ENCODE measurements at regions not wholly inside any gene's neighbourhood (a gene's known extent, or its start where the extent isn't known, plus 50 kb on each side); places are given as distances from the start of the nearest gene placed in this dataset.

DNA sequence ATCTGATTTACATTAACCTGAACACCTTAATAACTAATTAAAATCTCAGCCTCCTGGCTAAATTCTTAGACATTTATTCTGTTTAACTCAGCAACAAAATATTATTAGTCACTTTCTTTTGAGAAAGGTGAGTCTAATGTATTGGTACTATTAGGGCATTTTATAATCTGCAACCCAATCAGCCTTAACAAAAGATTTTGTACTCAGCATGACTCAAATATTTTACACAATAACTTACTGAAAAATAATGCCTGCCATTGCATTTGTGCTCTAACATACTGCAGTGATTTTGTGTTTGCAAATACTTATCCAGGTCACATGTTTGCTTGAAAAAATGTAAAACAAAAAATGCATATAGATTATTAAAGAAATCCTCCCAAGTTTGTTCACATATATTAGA, 1129.9 kb downstream of the TAF11L14 start:
- Mint-ChIP-seq H3K4me1 (ENCODE audit: low read depth, unreplicated experiment) (no peaks in the 10 kb centered on the region), H3K27ac (ENCODE audit: unreplicated experiment) (no peak overlapping the region), H3K27me3 (ENCODE audit: insufficient read depth, unreplicated experiment) (peaks cover 5% of the 10 kb centered on the region), H3K36me3 (ENCODE audit: insufficient read depth, unreplicated experiment) (no peaks in the 10 kb centered on the region), H3K9me3 (ENCODE audit: unreplicated experiment) (no peaks in the 10 kb centered on the region), H3K4me3 (ENCODE audit: unreplicated experiment) (no peak overlapping the region)
- intact Hi-C loops (cut with micrococcal nuclease; ENCODE audit: unreplicated experiment): no loop called here
- BruUV-seq (replicated peaks): no TSS peak
- Histone ChIP-seq H3K9me3 (no peaks in the 10 kb centered on the region), H3K36me3 (ENCODE audit: control insufficient read depth, insufficient read depth, low read length) (no peaks in the 10 kb centered on the region), H3K4me1 (no peaks in the 10 kb centered on the region), H3K4me3 (ENCODE audit: low read depth, low read length) (no peak overlapping the region), H3K27me3 (replicated peaks; ENCODE audit: control insufficient read depth, insufficient read depth, low read length) (no peaks in the 10 kb centered on the region)
- ChIA-PET POLR2A (no interaction called here), CTCF (no interaction called here)
- TF ChIP-seq, protein P1, sequence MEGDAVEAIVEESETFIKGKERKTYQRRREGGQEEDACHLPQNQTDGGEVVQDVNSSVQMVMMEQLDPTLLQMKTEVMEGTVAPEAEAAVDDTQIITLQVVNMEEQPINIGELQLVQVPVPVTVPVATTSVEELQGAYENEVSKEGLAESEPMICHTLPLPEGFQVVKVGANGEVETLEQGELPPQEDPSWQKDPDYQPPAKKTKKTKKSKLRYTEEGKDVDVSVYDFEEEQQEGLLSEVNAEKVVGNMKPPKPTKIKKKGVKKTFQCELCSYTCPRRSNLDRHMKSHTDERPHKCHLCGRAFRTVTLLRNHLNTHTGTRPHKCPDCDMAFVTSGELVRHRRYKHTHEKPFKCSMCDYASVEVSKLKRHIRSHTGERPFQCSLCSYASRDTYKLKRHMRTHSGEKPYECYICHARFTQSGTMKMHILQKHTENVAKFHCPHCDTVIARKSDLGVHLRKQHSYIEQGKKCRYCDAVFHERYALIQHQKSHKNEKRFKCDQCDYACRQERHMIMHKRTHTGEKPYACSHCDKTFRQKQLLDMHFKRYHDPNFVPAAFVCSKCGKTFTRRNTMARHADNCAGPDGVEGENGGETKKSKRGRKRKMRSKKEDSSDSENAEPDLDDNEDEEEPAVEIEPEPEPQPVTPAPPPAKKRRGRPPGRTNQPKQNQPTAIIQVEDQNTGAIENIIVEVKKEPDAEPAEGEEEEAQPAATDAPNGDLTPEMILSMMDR (IDR thresholded peaks at IDR 0.05; ENCODE audit: insufficient read depth in 1 of 2, low read depth in 1 of 2, low read length in 1 of 2, severe bottlenecking in 1 of 2, unreplicated experiment in 1 of 2): no peak
- no peak for DNase-seq

DNA sequence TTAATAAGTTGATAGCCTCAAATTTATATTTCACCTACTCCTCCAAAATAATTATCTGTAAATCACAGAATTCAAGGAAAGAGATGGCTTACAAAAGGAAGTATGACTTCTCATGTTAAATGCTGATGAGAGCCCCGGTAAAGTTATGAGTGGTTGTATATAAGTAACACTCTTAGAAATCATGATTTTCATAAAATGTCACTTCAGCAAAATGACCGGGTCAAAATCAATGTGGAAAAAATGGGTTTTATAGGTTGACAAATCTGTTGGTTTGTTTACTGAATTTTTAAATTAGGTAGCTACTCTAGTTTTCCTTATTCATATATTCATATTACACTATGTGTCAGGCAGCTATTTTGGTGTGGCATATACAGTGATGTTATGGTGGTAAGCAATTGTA, 1131.0 kb downstream of the TAF11L14 start:
- POLR2A ChIA-PET: no interaction called here
- no peak for DNase-seq
- no peaks in the 10 kb centered on the region for H3K4me1 ChIP-seq
- no peak overlapping the region for H3K27ac Mint-ChIP-seq (ENCODE audit: unreplicated experiment)
- H3K36me3 Mint-ChIP-seq (ENCODE audit: insufficient read depth, unreplicated experiment): no peaks in the 10 kb centered on the region
- intact Hi-C loops (cut with micrococcal nuclease; ENCODE audit: unreplicated experiment): no loop called here
- CTCF ChIA-PET: no interaction called here
- no peak overlapping the region for H3K4me3 Mint-ChIP-seq (ENCODE audit: unreplicated experiment)
- no peaks in the 10 kb centered on the region for H3K27me3 ChIP-seq (replicated peaks; ENCODE audit: control insufficient read depth, insufficient read depth, low read length)
- H3K9me3 Mint-ChIP-seq (ENCODE audit: unreplicated experiment): no peaks in the 10 kb centered on the region
- no peak overlapping the region for H3K4me3 ChIP-seq (ENCODE audit: low read depth, low read length)
- H3K27me3 Mint-ChIP-seq (ENCODE audit: insufficient read depth, unreplicated experiment): peaks cover 5% of the 10 kb centered on the region
- no TSS peak for BruUV-seq (replicated peaks)
- TF ChIP-seq, protein P1 (IDR thresholded peaks at IDR 0.05; ENCODE audit: insufficient read depth in 1 of 2, low read depth in 1 of 2, low read length in 1 of 2, severe bottlenecking in 1 of 2, unreplicated experiment in 1 of 2): no peak
- H3K9me3 ChIP-seq: no peaks in the 10 kb centered on the region
- no peaks in the 10 kb centered on the region for H3K4me1 Mint-ChIP-seq (ENCODE audit: low read depth, unreplicated experiment)
- H3K36me3 ChIP-seq (ENCODE audit: control insufficient read depth, insufficient read depth, low read length): no peaks in the 10 kb centered on the region

DNA sequence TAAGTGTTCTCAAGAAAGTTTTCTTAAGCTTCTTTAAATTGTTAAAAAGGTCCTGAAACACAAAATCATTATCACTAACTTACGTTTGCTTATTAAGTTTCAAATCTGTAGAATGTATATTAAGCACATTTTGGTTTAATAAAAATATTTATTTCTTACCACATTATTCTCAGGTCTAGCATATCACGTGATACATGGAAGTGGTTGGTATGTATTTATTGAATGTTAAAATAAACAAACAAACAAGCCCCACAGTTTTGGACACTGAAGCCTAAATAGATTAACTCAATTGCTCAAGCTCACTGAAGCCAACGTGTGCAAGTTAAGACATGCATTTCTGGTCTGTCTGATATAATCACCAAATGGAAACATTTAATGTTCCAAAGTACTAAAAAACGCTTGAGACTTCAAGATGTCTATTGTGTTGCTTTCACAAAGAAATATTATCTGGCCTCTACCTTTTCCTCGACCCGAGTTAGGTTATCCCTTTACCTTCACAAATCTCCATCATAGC, 1136.9 kb downstream of the TAF11L14 start:
- Mint-ChIP-seq H3K27me3 (ENCODE audit: insufficient read depth, unreplicated experiment) (peaks cover 3% of the 10 kb centered on the region), H3K36me3 (ENCODE audit: insufficient read depth, unreplicated experiment) (no peaks in the 10 kb centered on the region), H3K4me1 (ENCODE audit: low read depth, unreplicated experiment) (no peaks in the 10 kb centered on the region), H3K4me3 (ENCODE audit: unreplicated experiment) (no peak overlapping the region), H3K9me3 (ENCODE audit: unreplicated experiment) (no peaks in the 10 kb centered on the region), H3K27ac (ENCODE audit: unreplicated experiment) (no peak overlapping the region)
- Histone ChIP-seq H3K4me1 (no peaks in the 10 kb centered on the region), H3K9me3 (no peaks in the 10 kb centered on the region), H3K4me3 (ENCODE audit: low read depth, low read length) (no peak overlapping the region), H3K36me3 (ENCODE audit: control insufficient read depth, insufficient read depth, low read length) (no peaks in the 10 kb centered on the region), H3K27me3 (replicated peaks; ENCODE audit: control insufficient read depth, insufficient read depth, low read length) (no peaks in the 10 kb centered on the region)
- TF ChIP-seq, protein P1 (IDR thresholded peaks at IDR 0.05; ENCODE audit: insufficient read depth in 1 of 2, low read depth in 1 of 2, low read length in 1 of 2, severe bottlenecking in 1 of 2, unreplicated experiment in 1 of 2): no peak
- BruUV-seq (replicated peaks): no TSS peak
- DNase-seq: no peak
- intact Hi-C loops (cut with micrococcal nuclease; ENCODE audit: unreplicated experiment): no loop called here
- ChIA-PET CTCF (no interaction called here), POLR2A (no interaction called here)
